C4-2B (cell line): ENCODE measurements at regions not wholly inside any gene's neighbourhood (a gene's known extent, or its start where the extent isn't known, plus 50 kb on each side); places are given as distances from the start of the nearest gene placed in this dataset.

Source experiments
- CTCF ChIP-seq: fragments of 450-650 bp; conservative IDR thresholded peaks from 2 replicates; pipeline ENCODE4 v1.5.1; 2017; ENCODE audit warnings: mild to moderate bottlenecking
- ZFX ChIP-seq: fragments of 450-650 bp; IDR thresholded peaks from 2 replicates; pipeline ENCODE4 v1.6.1; 2017

- TF ChIP-seq CTCF (no peak), ZFX (no peak)
Observed at GRCh38 chr3:162612991-162613390, 1116.4 kb downstream of the OTOL1 start.
